Panc1 (cell line): ENCODE measurements at regions not wholly inside any gene's neighbourhood (a gene's known extent, or its start where the extent isn't known, plus 50 kb on each side); places are given as distances from the start of the nearest gene placed in this dataset.

ENCODE experiments used
- POLR2AphosphoS5 ChIP-seq: IDR thresholded peaks from 2 replicates; pipeline ENCODE4 v1.6.1; 2012; ENCODE audit warnings: mild to moderate bottlenecking, low read depth, low read length, moderate library complexity
- TCF7L2 ChIP-seq: IDR thresholded peaks from 2 replicates; pipeline ENCODE4 v1.6.1; 2011; ENCODE audit warnings: mild to moderate bottlenecking, low read depth, low read length, inconsistent platforms
- TF ChIP-seq, protein P1 (sequence below): fragments of 450-650 bp; IDR thresholded peaks from 2 replicates; pipeline ENCODE4 v1.5.1; 2017; ENCODE audit warnings: mild to moderate bottlenecking
- TF ChIP-seq, protein P2 (sequence below), 2 experiments: IDR thresholded peaks; 2 replicates each; pipeline ENCODE4 v1.6.1; 2011 to 2012; ENCODE audit warnings: low read depth in 2 of 2, control low read depth in 1 of 2, low read length in 1 of 2, mild to moderate bottlenecking in 1 of 2, moderate library complexity in 1 of 2; ENCODE audit not compliant: insufficient read depth in 1 of 2

DNA sequence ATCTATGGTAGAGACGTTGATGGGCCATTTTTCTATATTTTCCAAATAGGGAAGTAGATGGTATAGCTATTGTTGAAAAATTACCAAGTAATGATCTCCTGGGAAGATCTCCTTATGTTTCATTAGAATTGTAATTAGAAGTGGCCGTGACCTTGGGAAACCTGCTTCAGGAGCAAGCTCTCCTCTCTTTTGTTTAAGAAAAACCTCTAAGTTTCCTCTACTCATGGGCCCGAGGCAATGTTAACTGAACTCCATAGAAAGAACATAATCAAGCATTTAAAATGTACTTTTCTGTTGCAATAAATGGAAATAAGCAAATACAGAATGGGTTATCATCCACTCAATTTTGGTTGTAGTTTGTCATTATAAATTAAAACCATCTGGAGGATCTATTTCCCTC, 511.2 kb upstream of the MDFIC2 start:
- TF ChIP-seq, protein P1, sequence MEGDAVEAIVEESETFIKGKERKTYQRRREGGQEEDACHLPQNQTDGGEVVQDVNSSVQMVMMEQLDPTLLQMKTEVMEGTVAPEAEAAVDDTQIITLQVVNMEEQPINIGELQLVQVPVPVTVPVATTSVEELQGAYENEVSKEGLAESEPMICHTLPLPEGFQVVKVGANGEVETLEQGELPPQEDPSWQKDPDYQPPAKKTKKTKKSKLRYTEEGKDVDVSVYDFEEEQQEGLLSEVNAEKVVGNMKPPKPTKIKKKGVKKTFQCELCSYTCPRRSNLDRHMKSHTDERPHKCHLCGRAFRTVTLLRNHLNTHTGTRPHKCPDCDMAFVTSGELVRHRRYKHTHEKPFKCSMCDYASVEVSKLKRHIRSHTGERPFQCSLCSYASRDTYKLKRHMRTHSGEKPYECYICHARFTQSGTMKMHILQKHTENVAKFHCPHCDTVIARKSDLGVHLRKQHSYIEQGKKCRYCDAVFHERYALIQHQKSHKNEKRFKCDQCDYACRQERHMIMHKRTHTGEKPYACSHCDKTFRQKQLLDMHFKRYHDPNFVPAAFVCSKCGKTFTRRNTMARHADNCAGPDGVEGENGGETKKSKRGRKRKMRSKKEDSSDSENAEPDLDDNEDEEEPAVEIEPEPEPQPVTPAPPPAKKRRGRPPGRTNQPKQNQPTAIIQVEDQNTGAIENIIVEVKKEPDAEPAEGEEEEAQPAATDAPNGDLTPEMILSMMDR, result no peak
- no peak for TF ChIP-seq TCF7L2
- TF ChIP-seq, protein P2, sequence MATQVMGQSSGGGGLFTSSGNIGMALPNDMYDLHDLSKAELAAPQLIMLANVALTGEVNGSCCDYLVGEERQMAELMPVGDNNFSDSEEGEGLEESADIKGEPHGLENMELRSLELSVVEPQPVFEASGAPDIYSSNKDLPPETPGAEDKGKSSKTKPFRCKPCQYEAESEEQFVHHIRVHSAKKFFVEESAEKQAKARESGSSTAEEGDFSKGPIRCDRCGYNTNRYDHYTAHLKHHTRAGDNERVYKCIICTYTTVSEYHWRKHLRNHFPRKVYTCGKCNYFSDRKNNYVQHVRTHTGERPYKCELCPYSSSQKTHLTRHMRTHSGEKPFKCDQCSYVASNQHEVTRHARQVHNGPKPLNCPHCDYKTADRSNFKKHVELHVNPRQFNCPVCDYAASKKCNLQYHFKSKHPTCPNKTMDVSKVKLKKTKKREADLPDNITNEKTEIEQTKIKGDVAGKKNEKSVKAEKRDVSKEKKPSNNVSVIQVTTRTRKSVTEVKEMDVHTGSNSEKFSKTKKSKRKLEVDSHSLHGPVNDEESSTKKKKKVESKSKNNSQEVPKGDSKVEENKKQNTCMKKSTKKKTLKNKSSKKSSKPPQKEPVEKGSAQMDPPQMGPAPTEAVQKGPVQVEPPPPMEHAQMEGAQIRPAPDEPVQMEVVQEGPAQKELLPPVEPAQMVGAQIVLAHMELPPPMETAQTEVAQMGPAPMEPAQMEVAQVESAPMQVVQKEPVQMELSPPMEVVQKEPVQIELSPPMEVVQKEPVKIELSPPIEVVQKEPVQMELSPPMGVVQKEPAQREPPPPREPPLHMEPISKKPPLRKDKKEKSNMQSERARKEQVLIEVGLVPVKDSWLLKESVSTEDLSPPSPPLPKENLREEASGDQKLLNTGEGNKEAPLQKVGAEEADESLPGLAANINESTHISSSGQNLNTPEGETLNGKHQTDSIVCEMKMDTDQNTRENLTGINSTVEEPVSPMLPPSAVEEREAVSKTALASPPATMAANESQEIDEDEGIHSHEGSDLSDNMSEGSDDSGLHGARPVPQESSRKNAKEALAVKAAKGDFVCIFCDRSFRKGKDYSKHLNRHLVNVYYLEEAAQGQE (IDR thresholded peaks at IDR 0.05; ENCODE audit: insufficient read depth in 1 of 2, low read depth in 2 of 2, low read length in 1 of 2), result no peak
- no peak for TF ChIP-seq POLR2AphosphoS5
